ENCODE measurements at regions not wholly inside any gene's neighbourhood (a gene's known extent, or its start where the extent isn't known, plus 50 kb on each side); places are given as distances from the start of the nearest gene placed in this dataset.

DNA sequence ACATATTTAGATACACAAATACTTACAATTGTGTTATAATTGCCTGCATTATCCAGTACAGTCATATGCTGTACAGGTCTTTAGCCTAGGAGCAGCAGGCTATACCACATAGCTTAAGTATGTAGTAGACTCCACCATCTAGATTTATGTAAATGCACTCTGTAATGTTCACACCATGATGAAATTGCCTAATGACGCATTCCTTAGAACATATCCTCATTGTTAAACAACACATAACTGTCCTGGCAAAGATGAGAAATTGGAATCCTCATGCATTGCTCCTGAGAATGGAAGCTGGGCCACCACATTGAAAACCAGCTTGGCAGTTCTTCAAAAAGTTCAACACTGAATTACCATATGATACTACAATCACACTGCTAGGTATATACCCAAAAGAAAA, 1002.8 kb upstream of the CELF2 start:
- H3K9me3 ChIP-seq (ENCODE audit: severe bottlenecking): no peaks in the 10 kb centered on the region
- ATAC-seq (ENCODE audit: low read depth): peak; percentile 50
- no peaks in the 10 kb centered on the region for H3K27me3 ChIP-seq (ENCODE audit: insufficient read depth, poor library complexity, severe bottlenecking)
- no peaks in the 10 kb centered on the region for H3K36me3 ChIP-seq (ENCODE audit: low read depth)
- DNase-seq (ENCODE audit: low spot score): no peak
- H3K27ac ChIP-seq (ENCODE audit: poor library complexity, severe bottlenecking): no peak overlapping the region
- no peaks in the 10 kb centered on the region for H3K4me1 ChIP-seq (ENCODE audit: insufficient read depth, poor library complexity, severe bottlenecking)
- H3K4me3 ChIP-seq (ENCODE audit: severe bottlenecking): no peak overlapping the region
- TF ChIP-seq, protein P1, sequence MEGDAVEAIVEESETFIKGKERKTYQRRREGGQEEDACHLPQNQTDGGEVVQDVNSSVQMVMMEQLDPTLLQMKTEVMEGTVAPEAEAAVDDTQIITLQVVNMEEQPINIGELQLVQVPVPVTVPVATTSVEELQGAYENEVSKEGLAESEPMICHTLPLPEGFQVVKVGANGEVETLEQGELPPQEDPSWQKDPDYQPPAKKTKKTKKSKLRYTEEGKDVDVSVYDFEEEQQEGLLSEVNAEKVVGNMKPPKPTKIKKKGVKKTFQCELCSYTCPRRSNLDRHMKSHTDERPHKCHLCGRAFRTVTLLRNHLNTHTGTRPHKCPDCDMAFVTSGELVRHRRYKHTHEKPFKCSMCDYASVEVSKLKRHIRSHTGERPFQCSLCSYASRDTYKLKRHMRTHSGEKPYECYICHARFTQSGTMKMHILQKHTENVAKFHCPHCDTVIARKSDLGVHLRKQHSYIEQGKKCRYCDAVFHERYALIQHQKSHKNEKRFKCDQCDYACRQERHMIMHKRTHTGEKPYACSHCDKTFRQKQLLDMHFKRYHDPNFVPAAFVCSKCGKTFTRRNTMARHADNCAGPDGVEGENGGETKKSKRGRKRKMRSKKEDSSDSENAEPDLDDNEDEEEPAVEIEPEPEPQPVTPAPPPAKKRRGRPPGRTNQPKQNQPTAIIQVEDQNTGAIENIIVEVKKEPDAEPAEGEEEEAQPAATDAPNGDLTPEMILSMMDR (IDR thresholded peaks at IDR 0.05; ENCODE audit: poor library complexity, severe bottlenecking): no peak

DNA sequence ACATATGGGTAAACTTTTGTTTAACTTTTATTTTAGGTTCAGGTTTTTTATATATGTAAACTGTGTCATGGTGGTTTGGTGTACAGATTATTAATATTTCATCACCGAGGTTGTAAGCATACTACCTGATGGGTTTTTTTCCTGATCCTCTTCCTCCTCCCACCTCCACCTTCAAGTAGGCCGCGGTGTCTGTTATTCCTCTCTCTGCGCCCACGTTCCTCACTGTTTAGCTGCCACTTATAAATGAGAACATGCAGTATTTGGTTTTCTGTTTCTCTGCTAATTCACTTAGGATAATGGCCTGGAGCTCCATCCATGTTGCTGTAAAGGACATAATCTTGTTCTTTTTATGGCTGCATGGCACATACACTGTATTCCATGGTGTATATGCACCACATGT, 1000.0 kb upstream of the CELF2 start:
- Histone ChIP-seq H3K4me1 (ENCODE audit: insufficient read depth, poor library complexity, severe bottlenecking) (no peaks in the 10 kb centered on the region), H3K36me3 (ENCODE audit: low read depth) (no peaks in the 10 kb centered on the region), H3K4me3 (ENCODE audit: severe bottlenecking) (no peak overlapping the region), H3K27me3 (ENCODE audit: insufficient read depth, poor library complexity, severe bottlenecking) (no peaks in the 10 kb centered on the region), H3K27ac (ENCODE audit: poor library complexity, severe bottlenecking) (no peak overlapping the region), H3K9me3 (ENCODE audit: severe bottlenecking) (no peaks in the 10 kb centered on the region)
- TF ChIP-seq, protein P1 (IDR thresholded peaks at IDR 0.05; ENCODE audit: poor library complexity, severe bottlenecking): no peak
- ATAC-seq (ENCODE audit: low read depth) (no peak), DNase-seq (ENCODE audit: low spot score) (no peak)

DNA sequence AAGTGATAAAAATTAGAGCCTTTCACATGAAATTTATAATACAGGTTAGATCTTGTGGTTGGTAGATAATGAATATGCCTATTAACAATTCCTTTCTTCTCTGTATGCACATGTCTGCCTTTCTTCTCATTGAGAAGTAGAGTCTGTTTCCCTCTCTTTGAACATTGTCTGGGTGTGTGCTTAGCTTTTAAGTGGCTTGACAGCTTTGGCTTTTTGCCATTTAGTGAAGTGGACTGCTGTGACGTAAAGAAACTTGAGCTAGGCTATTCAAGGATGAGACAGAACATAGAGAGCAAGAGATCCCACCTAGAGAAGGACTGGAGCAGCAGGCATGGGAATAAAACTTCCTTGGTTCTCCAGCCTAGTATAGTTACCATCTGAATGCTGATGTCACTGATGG, 996.7 kb upstream of the CELF2 start:
- TF ChIP-seq, protein P1 (IDR thresholded peaks at IDR 0.05; ENCODE audit: poor library complexity, severe bottlenecking): no peak
- DNase-seq (ENCODE audit: low spot score) (no peak), ATAC-seq (ENCODE audit: low read depth) (no peak)
- Histone ChIP-seq H3K27me3 (ENCODE audit: insufficient read depth, poor library complexity, severe bottlenecking) (no peaks in the 10 kb centered on the region), H3K4me3 (ENCODE audit: severe bottlenecking) (no peak overlapping the region), H3K27ac (ENCODE audit: poor library complexity, severe bottlenecking) (no peak overlapping the region), H3K36me3 (ENCODE audit: low read depth) (no peaks in the 10 kb centered on the region), H3K9me3 (ENCODE audit: severe bottlenecking) (no peaks in the 10 kb centered on the region), H3K4me1 (ENCODE audit: insufficient read depth, poor library complexity, severe bottlenecking) (no peaks in the 10 kb centered on the region)

DNA sequence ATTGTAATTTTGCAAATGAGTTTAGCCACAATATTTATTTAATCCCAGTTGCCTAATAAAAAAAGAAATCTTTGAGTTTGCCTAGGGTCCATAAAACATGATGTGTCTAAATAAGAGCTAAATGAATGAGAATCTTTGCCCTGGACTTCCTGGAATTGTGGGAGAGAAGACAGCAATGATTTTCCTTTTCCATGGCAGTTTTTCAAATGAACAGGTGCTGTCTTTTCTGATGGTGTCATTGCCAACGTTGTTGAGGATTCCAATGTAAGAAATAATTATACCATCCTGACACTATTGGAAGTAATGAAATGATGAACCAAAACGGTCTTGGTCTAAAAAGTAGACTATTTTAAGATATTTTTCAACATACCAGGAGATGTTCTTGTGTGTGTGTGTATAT, 984.7 kb upstream of the CELF2 start:
- DNase-seq (ENCODE audit: low spot score) (no peak), ATAC-seq (ENCODE audit: low read depth) (no peak)
- Histone ChIP-seq H3K27me3 (ENCODE audit: insufficient read depth, poor library complexity, severe bottlenecking) (no peaks in the 10 kb centered on the region), H3K4me1 (ENCODE audit: insufficient read depth, poor library complexity, severe bottlenecking) (peaks cover 3% of the 10 kb centered on the region), H3K9me3 (ENCODE audit: severe bottlenecking) (no peaks in the 10 kb centered on the region), H3K27ac (ENCODE audit: poor library complexity, severe bottlenecking) (no peak overlapping the region), H3K4me3 (ENCODE audit: severe bottlenecking) (no peak overlapping the region), H3K36me3 (ENCODE audit: low read depth) (no peaks in the 10 kb centered on the region)
- TF ChIP-seq, protein P1 (IDR thresholded peaks at IDR 0.05; ENCODE audit: poor library complexity, severe bottlenecking): no peak

DNA sequence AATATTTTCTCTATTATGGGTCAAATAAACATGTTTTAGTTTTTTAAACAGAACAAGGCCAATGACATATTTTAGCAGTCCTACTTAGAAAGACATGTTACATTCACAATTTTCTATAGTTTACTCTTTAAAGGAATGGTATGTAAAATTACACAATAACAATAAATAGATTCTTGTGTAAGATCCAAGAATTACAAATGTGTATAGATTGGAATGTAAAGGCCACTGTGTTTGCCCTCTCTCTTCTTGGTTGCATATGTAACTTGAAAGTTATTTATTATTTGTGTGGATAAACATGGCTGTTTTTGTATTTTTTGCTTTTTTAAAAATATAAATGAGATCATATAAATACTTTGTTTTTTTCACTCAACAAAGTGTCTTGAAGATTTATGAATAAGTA, 979.3 kb upstream of the CELF2 start:
- Histone ChIP-seq H3K36me3 (ENCODE audit: low read depth) (no peaks in the 10 kb centered on the region), H3K27ac (ENCODE audit: poor library complexity, severe bottlenecking) (no peak overlapping the region), H3K4me1 (ENCODE audit: insufficient read depth, poor library complexity, severe bottlenecking) (peaks cover 11% of the 10 kb centered on the region), H3K9me3 (ENCODE audit: severe bottlenecking) (no peaks in the 10 kb centered on the region), H3K4me3 (ENCODE audit: severe bottlenecking) (no peak overlapping the region), H3K27me3 (ENCODE audit: insufficient read depth, poor library complexity, severe bottlenecking) (no peaks in the 10 kb centered on the region)
- ATAC-seq (ENCODE audit: low read depth) (peak; percentile 40; the same call in 2 of the 3 replicates), DNase-seq (ENCODE audit: low spot score) (no peak)
- TF ChIP-seq, protein P1 (IDR thresholded peaks at IDR 0.05; ENCODE audit: poor library complexity, severe bottlenecking): no peak

Data from RWPE2 (cell line).